GM12878 (cell line): ENCODE measurements at regions not wholly inside any gene's neighbourhood (a gene's known extent, or its start where the extent isn't known, plus 50 kb on each side); places are given as distances from the start of the nearest gene placed in this dataset.

Experiments
- ATAC-seq: fragments of 200-7000 bp; cut with Tn5 transposase; 3 replicates; pipeline ENCODE4 v1.9.1; 2020; ENCODE audit warnings: mild to moderate bottlenecking, moderate library complexity
- BruUV-seq: library from RNA; stranded (reverse); fragments of 400-500 nt; replicated peaks from 2 replicates; lab custom pipeline; 2021; lab: Mats Ljungman, UMichigan
- CTCF ChIA-PET: fragments of 300-600 bp; sonication (Branson Sonifier 250); formaldehyde crosslinking; extraction: SDS; loops from one replicate; lab custom pipeline; 2021; ENCODE audit warnings: inconsistent platforms; lab: Yijun Ruan, JAX
- POLR2A ChIA-PET: fragments of 350-600 bp; formaldehyde crosslinking; extraction: SDS; loops from one replicate; lab custom pipeline; 2021; ENCODE audit warnings: inconsistent platforms; lab: Charles Lee
- RAD21 ChIA-PET: fragments of 300-600 bp; sonication (Branson Sonifier 250); formaldehyde crosslinking; loops from one replicate; lab custom pipeline; 2023; ENCODE audit warnings: antibody characterized with exemption; ENCODE audit not compliant: unreplicated experiment; lab: Charles Lee
- SMC1A ChIA-PET: fragments of 300-600 bp; sonication (Branson Sonifier 250); formaldehyde crosslinking; loops from one replicate; lab custom pipeline; 2023; ENCODE audit not compliant: unreplicated experiment, uncharacterized antibody; lab: Charles Lee
- DNase-seq: peaks from one replicate; pipeline ENCODE4 v3.0.0-alpha.2; 2011; ENCODE audit warnings: low read depth, low spot score
- FAIRE-seq: peaks from 3 replicates; lab custom pipeline; 2011; peaks lifted over from hg19 to GRCh38; lab: Jason Lieb, UNC
- H2AFZ ChIP-seq: 2 replicates; pipeline ENCODE4 v1.6.0; 2011; ENCODE audit warnings: low read depth, low read length, control low read depth; ENCODE audit not compliant: control insufficient read depth
- H3K27ac ChIP-seq: 2 replicates; pipeline ENCODE4 v1.5.1; 2011; ENCODE audit warnings: control low read depth; ENCODE audit not compliant: control insufficient read depth, insufficient read depth
- H3K27me3 ChIP-seq, 2 experiments: replicated peaks in 1 of 2; 2 replicates each; pipeline versions ENCODE4 v1.6.0 to v1.6.1; 2011; ENCODE audit warnings: low read length in 1 of 2; ENCODE audit not compliant: control insufficient read depth in 2 of 2, insufficient read depth in 2 of 2
- H3K36me3 ChIP-seq, 2 experiments: 2 replicates each; pipeline ENCODE4 v1.5.1; 2011; ENCODE audit warnings: low read length in 1 of 2; ENCODE audit not compliant: control insufficient read depth in 2 of 2, insufficient read depth in 2 of 2
- H3K4me1 ChIP-seq: 2 replicates; pipeline ENCODE4 v1.6.1; 2011; ENCODE audit warnings: mild to moderate bottlenecking, low read length, moderate library complexity, mixed read lengths; ENCODE audit not compliant: control insufficient read depth, insufficient read depth
- H3K4me2 ChIP-seq: 2 replicates; pipeline ENCODE4 v1.6.0; 2011; ENCODE audit warnings: control low read depth; ENCODE audit not compliant: control insufficient read depth, insufficient read depth
- H3K4me3 ChIP-seq: fragments of 200-600 bp; sonication (generic); 2 replicates; pipeline ENCODE4 v1.5.1; 2016
- H3K79me2 ChIP-seq: 2 replicates; pipeline ENCODE4 v1.6.0; 2011; ENCODE audit warnings: low read length; ENCODE audit not compliant: control insufficient read depth, insufficient read depth
- H3K9ac ChIP-seq: 2 replicates; pipeline ENCODE4 v1.8.0; 2011; ENCODE audit warnings: low read length, control low read depth, mixed read lengths; ENCODE audit not compliant: control insufficient read depth, insufficient read depth
- H3K9me3 ChIP-seq: replicated peaks from 3 replicates; pipeline ENCODE4 v1.5.1; 2011; ENCODE audit warnings: mild to moderate bottlenecking, low read length; ENCODE audit not compliant: control insufficient read depth, insufficient read depth
- H4K20me1 ChIP-seq: 2 replicates; pipeline ENCODE4 v1.6.0; 2011; ENCODE audit not compliant: control insufficient read depth, insufficient read depth
- CHD1 ChIP-seq: IDR thresholded peaks from 2 replicates; pipeline ENCODE4 v1.6.1; 2012; ENCODE audit warnings: low read depth, low read length, improper control_type of control experiment
- DPF2 ChIP-seq: fragments of 450-650 bp; IDR thresholded peaks from 2 replicates; pipeline ENCODE4 v1.6.1; 2017; ENCODE audit warnings: mild to moderate bottlenecking
- HDGF ChIP-seq: fragments of 450-650 bp; IDR thresholded peaks from 2 replicates; pipeline ENCODE4 v1.6.1; 2016; ENCODE audit warnings: antibody characterized with exemption
- MEF2B ChIP-seq: fragments of 450-650 bp; IDR thresholded peaks from 2 replicates; pipeline ENCODE4 v1.6.1; 2018; ENCODE audit warnings: mild to moderate bottlenecking, moderate library complexity; ENCODE audit not compliant: partially characterized antibody, poor library complexity, severe bottlenecking
- PAX8 ChIP-seq: fragments of 450-650 bp; IDR thresholded peaks from 2 replicates; pipeline ENCODE4 v1.6.1; 2017; ENCODE audit warnings: mild to moderate bottlenecking, moderate library complexity
- YBX1 ChIP-seq: fragments of 450-650 bp; IDR thresholded peaks from 2 replicates; pipeline ENCODE4 v1.6.1; 2016; ENCODE audit warnings: antibody characterized with exemption
- ZNF687 ChIP-seq: fragments of 450-650 bp; IDR thresholded peaks from 2 replicates; pipeline ENCODE4 v1.6.1; 2017; ENCODE audit warnings: mild to moderate bottlenecking, moderate library complexity
- WGBS: methylation state at CpG from one replicate; pipeline ENCODE4 v1.1.6; 2016; ENCODE audit warnings: low lambda C conversion rate; ENCODE audit not compliant: insufficient replicate concordance, insufficient coverage; ENCODE audit errors: missing lambda C conversion rate; 5-methylcytosine and 5-hydroxymethylcytosine counted together
- in situ Hi-C: fragments of 300-500 bp; cut with MboI; formaldehyde crosslinking; loops from 9 replicates; pipeline ENCODE4 v1.14.3; 2018; ENCODE audit warnings: mixed read lengths
- intact Hi-C: fragments of 100-400 bp; cut with micrococcal nuclease; formaldehyde crosslinking; loops from one replicate; pipeline ENCODE4 v1.14.2; 2022; ENCODE audit not compliant: unreplicated experiment

GRCh38 chr16:9328411-9328810 lies 237.0 kb downstream of the HAPSTR1 start (continued):
- TF ChIP-seq PAX8 (no peak), MEF2B (no peak)

DNA sequence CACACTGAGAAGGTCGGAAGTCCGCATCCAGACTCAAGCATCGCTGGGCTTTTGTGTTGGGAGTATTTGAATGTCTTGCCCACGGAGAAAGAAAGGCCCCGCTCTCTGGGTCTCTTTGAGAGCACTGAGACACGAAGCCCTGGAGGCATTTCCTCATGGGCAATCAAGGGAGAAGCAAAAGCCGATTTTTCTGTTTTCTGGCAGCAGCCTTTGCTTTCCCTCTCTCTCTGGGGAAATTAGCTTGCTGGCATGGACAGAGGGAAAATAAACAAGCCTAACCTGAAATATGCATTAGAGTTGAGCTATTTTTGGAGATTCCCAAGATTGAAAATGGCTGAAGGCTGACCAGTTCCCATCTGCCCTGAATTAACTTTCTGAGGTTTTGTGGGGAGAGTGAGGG lies 238.7 kb downstream of the HAPSTR1 start:
- no peaks in the 10 kb centered on the region for H3K4me1 ChIP-seq
- no peaks in the 10 kb centered on the region for H4K20me1 ChIP-seq
- TF ChIP-seq YBX1 (no peak), DPF2 (no peak), ZNF687 (no peak), CHD1 (no peak), HDGF (no peak)
- ChIA-PET RAD21 (no interaction called here), SMC1A (interaction anchor here (0.7 kb wide), 1 partner anchor 404 kb away, joined by 3 read pairs; no protein-coding TSS in a partner anchor), POLR2A (no interaction called here), CTCF (interaction anchor here (1.4 to 1.5 kb wide), 2 partner anchors 8 to 72 kb away, joined by 3 read pairs; no protein-coding TSS in a partner anchor)
- no peak for FAIRE-seq
- H3K79me2 ChIP-seq: no peaks in the 10 kb centered on the region
- H3K9ac ChIP-seq: no peak overlapping the region
- H2AFZ ChIP-seq: no peak overlapping the region
- no peaks in the 10 kb centered on the region for H3K9me3 ChIP-seq
- no peak overlapping the region for H3K4me3 ChIP-seq
- no peak overlapping the region for H3K27ac ChIP-seq
- no TSS peak for BruUV-seq
- no peaks in the 10 kb centered on the region for H3K36me3 ChIP-seq
- ATAC-seq: no peak
- WGBS: 21% methylated on average over 7 of the region's 7 CpGs
- intact Hi-C loops (no loop called here), in situ Hi-C loops (no loop called here)
- H3K4me2 ChIP-seq: no peak overlapping the region
- H3K27me3 ChIP-seq: no peaks in the 10 kb centered on the region
- no peak for DNase-seq
